GM10248 (cell line): ENCODE measurements at regions not wholly inside any gene's neighbourhood (a gene's known extent, or its start where the extent isn't known, plus 50 kb on each side); places are given as distances from the start of the nearest gene placed in this dataset.

Experiments used
- CTCF ChIA-PET: fragments of 300-600 bp; sonication (Branson Sonifier 250); formaldehyde crosslinking; extraction: SDS; loops from one replicate; lab custom pipeline; 2021; ENCODE audit warnings: antibody characterized with exemption; lab: Yijun Ruan, JAX
- POLR2A ChIA-PET: fragments of 350-650 bp; sonication (Branson Sonifier 250); formaldehyde crosslinking; extraction: SDS; loops from one replicate; lab custom pipeline; 2020; ENCODE audit warnings: antibody characterized with exemption; lab: Yijun Ruan, JAX
- DNase-seq: peaks from one replicate; pipeline ENCODE4 v3.0.0; 2012; ENCODE audit errors: extremely low spot score
- TF ChIP-seq, protein P1 (sequence below): IDR thresholded peaks from 2 replicates; pipeline ENCODE4 v1.5.1; 2012; ENCODE audit warnings: mild to moderate bottlenecking, low read depth; ENCODE audit errors: extremely low read depth, missing control alignments, control extremely low read depth

- TF ChIP-seq, protein P1, sequence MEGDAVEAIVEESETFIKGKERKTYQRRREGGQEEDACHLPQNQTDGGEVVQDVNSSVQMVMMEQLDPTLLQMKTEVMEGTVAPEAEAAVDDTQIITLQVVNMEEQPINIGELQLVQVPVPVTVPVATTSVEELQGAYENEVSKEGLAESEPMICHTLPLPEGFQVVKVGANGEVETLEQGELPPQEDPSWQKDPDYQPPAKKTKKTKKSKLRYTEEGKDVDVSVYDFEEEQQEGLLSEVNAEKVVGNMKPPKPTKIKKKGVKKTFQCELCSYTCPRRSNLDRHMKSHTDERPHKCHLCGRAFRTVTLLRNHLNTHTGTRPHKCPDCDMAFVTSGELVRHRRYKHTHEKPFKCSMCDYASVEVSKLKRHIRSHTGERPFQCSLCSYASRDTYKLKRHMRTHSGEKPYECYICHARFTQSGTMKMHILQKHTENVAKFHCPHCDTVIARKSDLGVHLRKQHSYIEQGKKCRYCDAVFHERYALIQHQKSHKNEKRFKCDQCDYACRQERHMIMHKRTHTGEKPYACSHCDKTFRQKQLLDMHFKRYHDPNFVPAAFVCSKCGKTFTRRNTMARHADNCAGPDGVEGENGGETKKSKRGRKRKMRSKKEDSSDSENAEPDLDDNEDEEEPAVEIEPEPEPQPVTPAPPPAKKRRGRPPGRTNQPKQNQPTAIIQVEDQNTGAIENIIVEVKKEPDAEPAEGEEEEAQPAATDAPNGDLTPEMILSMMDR = no peak
- POLR2A ChIA-PET = no interaction called here
- CTCF ChIA-PET = no interaction called here
- DNase-seq = no peak
Measured at GRCh38 chr17:63070031-63070430, 104.0 kb downstream of the TANC2 start.

DNA sequence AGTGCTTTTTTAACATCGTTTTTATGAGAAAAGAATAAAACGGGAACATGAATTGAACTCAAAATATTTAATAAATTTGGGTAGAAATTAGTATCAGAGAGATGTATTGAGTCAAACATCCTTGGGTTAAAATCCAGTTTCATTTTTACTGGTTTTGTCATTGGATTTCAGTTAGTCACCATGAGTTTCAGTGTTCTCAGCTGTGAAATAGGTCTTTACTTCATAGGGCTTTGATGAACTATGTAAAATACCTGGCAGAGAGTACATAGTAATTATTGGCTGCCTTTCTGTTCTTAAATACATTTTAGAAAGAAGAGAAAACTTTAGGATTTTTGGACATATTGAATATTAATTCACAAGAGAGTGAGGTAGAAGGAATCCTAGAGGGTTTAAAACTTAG lies 105.8 kb downstream of the TANC2 start:
- no peak for DNase-seq
- ChIA-PET CTCF (interaction anchor here (1.1 to 1.2 kb wide), 2 partner anchors 11 to 34 kb away, joined by 3 read pairs; no protein-coding TSS in a partner anchor), POLR2A (no interaction called here)
- TF ChIP-seq, protein P1 = no peak

GRCh38 chr17:63075969-63076368 lies 109.9 kb downstream of the TANC2 start:
- TF ChIP-seq, protein P1 = no peak
- DNase-seq = no peak
- CTCF ChIA-PET = no interaction called here
- POLR2A ChIA-PET = no interaction called here

DNA sequence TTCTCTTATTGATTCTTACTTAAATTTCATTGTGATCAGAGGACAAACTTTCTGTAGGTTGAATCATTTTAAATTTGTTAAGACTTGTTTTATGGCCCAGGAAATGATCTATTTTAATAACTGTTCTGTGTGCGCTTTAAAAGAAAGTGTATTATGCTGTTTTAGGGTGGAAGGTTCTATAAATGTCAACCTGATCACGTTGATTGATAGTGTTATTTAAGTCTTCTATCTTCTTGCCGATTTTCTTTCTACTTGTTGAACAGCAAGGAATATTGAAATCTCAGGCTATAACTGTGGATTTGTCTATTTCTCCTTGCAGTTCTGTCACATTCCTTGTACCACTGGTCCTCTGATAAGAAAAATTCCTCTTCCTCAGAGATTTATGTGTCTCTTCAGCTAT lies 112.7 kb downstream of the TANC2 start:
- ChIA-PET POLR2A (no interaction called here), CTCF (no interaction called here)
- TF ChIP-seq, protein P1 = no peak
- DNase-seq = no peak

DNA sequence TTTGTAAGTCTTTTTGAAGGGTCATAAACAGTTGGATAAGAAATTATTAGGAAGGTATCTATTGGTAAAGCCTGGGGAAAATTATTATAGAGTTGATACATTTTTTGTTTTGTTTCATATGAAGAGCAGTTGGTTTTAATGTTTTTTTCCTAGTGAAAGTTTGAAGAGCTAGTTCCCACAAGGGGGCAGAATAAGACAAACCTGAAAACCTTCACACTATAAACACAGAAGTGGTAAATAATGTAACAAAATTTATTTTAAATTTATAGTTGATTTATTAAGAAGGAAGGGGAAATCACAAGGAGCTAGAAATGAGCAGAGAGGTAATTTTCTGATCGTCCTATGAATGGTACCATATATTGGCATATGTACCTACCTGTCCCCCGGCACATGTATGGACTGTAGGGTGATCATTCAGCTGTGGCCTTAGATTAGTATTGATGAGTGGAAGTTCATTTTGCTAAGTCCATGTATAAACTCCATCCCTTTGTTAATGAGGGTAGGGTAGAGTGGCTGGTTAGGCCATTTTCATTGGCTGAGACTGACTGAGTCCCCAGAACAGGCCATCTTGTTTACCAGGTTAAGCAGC lies 116.3 kb downstream of the TANC2 start:
- CTCF ChIA-PET = interaction anchor here (0.9 to 3.6 kb wide), 5 partner anchors 10 to 325 kb away, joined by 3 to 34 read pairs (median 5); no protein-coding TSS in a partner anchor
- TF ChIP-seq, protein P1 = peak; percentile 43
- DNase-seq = no peak
- POLR2A ChIA-PET = no interaction called here

GRCh38 chr17:63082952-63083351 lies 116.9 kb downstream of the TANC2 start:
- CTCF ChIA-PET = interaction anchor here (1.1 to 3.6 kb wide), 4 partner anchors 9 to 324 kb away, joined by 3 to 34 read pairs (median 5); no protein-coding TSS in a partner anchor
- DNase-seq = no peak
- POLR2A ChIA-PET = no interaction called here
- TF ChIP-seq, protein P1 = no peak
